ENCODE measurements at regions not wholly inside any gene's neighbourhood (a gene's known extent, or its start where the extent isn't known, plus 50 kb on each side); places are given as distances from the start of the nearest gene placed in this dataset.

DNA sequence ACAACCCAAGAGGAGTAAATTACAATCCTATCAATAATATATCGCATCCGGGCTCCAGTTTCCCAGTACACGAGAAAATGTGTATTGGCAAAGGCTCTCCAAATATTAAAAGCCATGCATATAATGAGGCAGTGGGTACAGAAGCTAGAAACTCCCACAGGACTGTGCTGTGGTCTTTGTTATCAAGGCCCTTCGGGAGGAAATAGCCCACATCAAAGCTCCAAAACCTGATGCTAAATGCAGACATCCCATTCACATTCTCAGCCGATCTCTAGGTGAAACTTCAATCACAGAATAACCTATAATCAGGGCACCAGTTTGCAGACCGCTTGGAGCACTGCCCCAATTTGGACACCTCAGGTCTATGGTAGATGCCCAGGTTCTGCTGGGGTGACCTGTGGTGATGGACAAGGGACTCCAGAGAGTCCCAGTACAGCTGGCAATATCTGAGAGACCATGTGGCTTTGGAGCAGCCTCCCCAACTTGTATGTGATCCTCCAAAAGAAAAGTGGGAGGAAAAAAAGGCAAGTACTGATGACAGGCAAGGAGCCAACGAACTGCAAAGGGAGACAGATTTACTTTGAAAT is 148.8 kb upstream of the CAMK1G start:
- no peaks in the 10 kb centered on the region for H3K4me1 ChIP-seq
- H3K27me3 ChIP-seq = no peaks in the 10 kb centered on the region
- H3K9me3 ChIP-seq = no peaks in the 10 kb centered on the region
- H3K27ac ChIP-seq = no peak overlapping the region
- H3K36me3 ChIP-seq = no peaks in the 10 kb centered on the region
- intact Hi-C loops (cut with DNase I) = no loop called here
- TF ChIP-seq, protein P1, sequence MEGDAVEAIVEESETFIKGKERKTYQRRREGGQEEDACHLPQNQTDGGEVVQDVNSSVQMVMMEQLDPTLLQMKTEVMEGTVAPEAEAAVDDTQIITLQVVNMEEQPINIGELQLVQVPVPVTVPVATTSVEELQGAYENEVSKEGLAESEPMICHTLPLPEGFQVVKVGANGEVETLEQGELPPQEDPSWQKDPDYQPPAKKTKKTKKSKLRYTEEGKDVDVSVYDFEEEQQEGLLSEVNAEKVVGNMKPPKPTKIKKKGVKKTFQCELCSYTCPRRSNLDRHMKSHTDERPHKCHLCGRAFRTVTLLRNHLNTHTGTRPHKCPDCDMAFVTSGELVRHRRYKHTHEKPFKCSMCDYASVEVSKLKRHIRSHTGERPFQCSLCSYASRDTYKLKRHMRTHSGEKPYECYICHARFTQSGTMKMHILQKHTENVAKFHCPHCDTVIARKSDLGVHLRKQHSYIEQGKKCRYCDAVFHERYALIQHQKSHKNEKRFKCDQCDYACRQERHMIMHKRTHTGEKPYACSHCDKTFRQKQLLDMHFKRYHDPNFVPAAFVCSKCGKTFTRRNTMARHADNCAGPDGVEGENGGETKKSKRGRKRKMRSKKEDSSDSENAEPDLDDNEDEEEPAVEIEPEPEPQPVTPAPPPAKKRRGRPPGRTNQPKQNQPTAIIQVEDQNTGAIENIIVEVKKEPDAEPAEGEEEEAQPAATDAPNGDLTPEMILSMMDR (IDR thresholded peaks at IDR 0.05) = no peak
- DNase-seq (ENCODE audit: low spot score in 2 of 2) = no peak
- no peak overlapping the region for H3K4me3 ChIP-seq

- intact Hi-C loops (cut with DNase I) = no loop called here
- no peaks in the 10 kb centered on the region for H3K36me3 ChIP-seq
- peaks cover 0 to 3% of the 10 kb centered on the region in 2 donors for H3K9me3 ChIP-seq
- no peak overlapping the region for H3K27ac ChIP-seq
- no peak for DNase-seq (ENCODE audit: low spot score in 2 of 2)
- TF ChIP-seq, protein P1 (IDR thresholded peaks at IDR 0.05) = peak in 2 of 3 experiments; percentile 13 to 36
- no peaks in the 10 kb centered on the region for H3K27me3 ChIP-seq
- H3K4me1 ChIP-seq = no peaks in the 10 kb centered on the region
- no peak overlapping the region for H3K4me3 ChIP-seq
Observed at GRCh38 chr1:209435654-209436566, 147.6 kb upstream of the CAMK1G start.

DNA sequence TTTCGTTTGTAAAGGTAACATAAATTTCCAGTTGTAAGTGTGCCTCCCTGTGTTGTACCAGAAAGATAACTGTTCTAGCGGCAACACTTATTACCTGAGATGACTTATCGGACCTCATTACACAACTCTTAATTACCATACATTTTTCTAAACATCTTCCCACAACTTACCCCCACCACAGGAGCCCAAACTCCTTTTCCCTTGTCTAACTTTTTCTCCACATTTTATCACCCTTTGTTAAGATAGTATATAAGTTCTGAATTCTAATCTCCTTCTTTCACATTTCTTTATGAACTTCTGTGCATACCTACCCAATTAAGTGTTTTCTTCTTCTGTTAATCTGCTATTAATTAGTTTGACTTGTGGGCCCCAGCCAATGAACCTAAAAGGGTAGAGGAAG is 143.7 kb upstream of the CAMK1G start:
- no peak for DNase-seq (ENCODE audit: low spot score in 2 of 2)
- intact Hi-C loops (cut with DNase I) = no loop called here
- H3K36me3 ChIP-seq = no peaks in the 10 kb centered on the region
- no peaks in the 10 kb centered on the region for H3K4me1 ChIP-seq
- TF ChIP-seq, protein P1 (IDR thresholded peaks at IDR 0.05) = no peak
- no peaks in the 10 kb centered on the region for H3K27me3 ChIP-seq
- no peak overlapping the region for H3K27ac ChIP-seq
- peaks cover 0 to 3% of the 10 kb centered on the region in 2 donors for H3K9me3 ChIP-seq
- H3K4me3 ChIP-seq = no peak overlapping the region

GRCh38 chr1:209443361-209443931 is 140.1 kb upstream of the CAMK1G start:
- DNase-seq (ENCODE audit: low spot score in 2 of 2) = no peak
- H3K27ac ChIP-seq = no peak overlapping the region
- no peaks in the 10 kb centered on the region for H3K36me3 ChIP-seq
- H3K4me1 ChIP-seq = no peaks in the 10 kb centered on the region
- TF ChIP-seq, protein P1 (IDR thresholded peaks at IDR 0.05) = no peak
- no peak overlapping the region for H3K4me3 ChIP-seq
- H3K27me3 ChIP-seq = no peaks in the 10 kb centered on the region
- intact Hi-C loops (cut with DNase I) = no loop called here
- H3K9me3 ChIP-seq = peaks cover 0 to 3% of the 10 kb centered on the region in 2 donors

DNA sequence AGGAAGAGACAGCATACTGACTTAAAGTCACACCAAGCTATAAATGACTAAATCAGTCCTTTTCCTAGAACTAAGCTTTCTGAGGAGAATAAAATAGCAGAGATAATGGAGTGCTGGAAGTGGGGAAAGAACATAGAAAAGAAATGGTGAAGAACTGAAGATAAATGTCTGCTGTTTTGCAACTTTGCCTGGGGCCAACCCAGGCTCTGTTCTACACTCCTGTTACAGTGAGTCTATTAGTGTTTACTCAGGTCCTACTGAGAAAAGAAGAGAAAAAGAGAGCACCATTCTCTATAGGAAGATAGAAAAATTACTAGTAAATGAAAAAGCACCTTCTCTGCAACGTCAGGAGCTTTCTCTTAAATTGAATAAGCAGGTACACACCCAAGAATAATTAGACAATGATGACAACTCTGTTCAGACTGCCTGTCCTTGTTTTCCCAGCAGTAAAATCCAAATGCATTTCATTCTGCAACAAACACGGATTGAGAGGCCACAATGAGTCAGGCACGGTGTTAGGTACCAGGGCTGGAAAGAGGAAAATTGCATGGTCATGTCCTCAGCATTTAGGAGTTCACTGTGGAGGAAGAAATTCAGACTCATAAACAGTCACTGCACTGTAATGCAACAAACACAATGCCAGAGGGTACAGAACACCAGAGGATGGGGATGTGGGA is 139.4 kb upstream of the CAMK1G start:
- Histone ChIP-seq H3K9me3 (peaks cover 0 to 3% of the 10 kb centered on the region in 2 donors), H3K27ac (no peak overlapping the region), H3K36me3 (no peaks in the 10 kb centered on the region), H3K4me1 (no peaks in the 10 kb centered on the region), H3K4me3 (no peak overlapping the region), H3K27me3 (no peaks in the 10 kb centered on the region)
- TF ChIP-seq, protein P1 (IDR thresholded peaks at IDR 0.05) = no peak
- intact Hi-C loops (cut with DNase I) = no loop called here
- no peak for DNase-seq (ENCODE audit: low spot score in 2 of 2)

Data from ascending aorta (tissue), 2 donors.